Esophagus squamous epithelium (tissue), 5 donors: ENCODE measurements at regions not wholly inside any gene's neighbourhood (a gene's known extent, or its start where the extent isn't known, plus 50 kb on each side); places are given as distances from the start of the nearest gene placed in this dataset.

Experiments used
- DNase-seq: peaks from one replicate; lab custom pipeline; 2025; lab: John Stamatoyannopoulos, UW
- H3K27ac ChIP-seq, 4 donors: fragments of 200-600 bp; sonication (generic); one replicate each; pipeline ENCODE4 v1.5.1; 2016 to 2019; ENCODE audit warnings: mild to moderate bottlenecking in 1 of 4
- H3K27me3 ChIP-seq, 4 donors: fragments of 200-600 bp; sonication (generic); 1 replicate in 3 of 4; 2 replicates in 1 of 4; pipeline versions ENCODE4 v1.5.1 to v1.6.0; 2017 to 2021; ENCODE audit warnings: antibody characterized with exemption in 1 of 4
- H3K36me3 ChIP-seq, 3 donors: fragments of 200-600 bp; sonication (generic); one replicate each; pipeline ENCODE4 v1.5.1; 2016 to 2019
- H3K4me1 ChIP-seq, 3 donors: fragments of 200-600 bp; sonication (generic); one replicate each; pipeline ENCODE4 v1.5.1; 2017 to 2019
- H3K4me3 ChIP-seq, 4 donors: fragments of 200-600 bp; sonication (generic); 1 replicate in 3 of 4; 2 replicates in 1 of 4; pipeline ENCODE4 v1.5.1; 2016 to 2019; ENCODE audit warnings: mild to moderate bottlenecking in 2 of 4, moderate library complexity in 1 of 4
- H3K9me3 ChIP-seq, 3 donors: fragments of 200-600 bp; sonication (generic); one replicate each; pipeline ENCODE4 v1.5.1; 2016 to 2019
- CTCF ChIP-seq, 6 experiments: fragments of 450-650 bp in 4 of 6; fragments of 200-600 bp in 2 of 6; sonication (generic) in 2 of 6; IDR thresholded peaks; one replicate each; pipeline ENCODE4 v1.5.1; 2016 to 2019; ENCODE audit warnings: antibody characterized with exemption in 6 of 6, mild to moderate bottlenecking in 4 of 6, moderate library complexity in 4 of 6
- POLR2A ChIP-seq, 4 donors: fragments of 450-650 bp; IDR thresholded peaks; one replicate each; pipeline ENCODE4 v1.6.1; 2017; ENCODE audit warnings: antibody characterized with exemption in 4 of 4, mild to moderate bottlenecking in 4 of 4, moderate library complexity in 3 of 4
- WGBS, 2 donors: methylation state at CpG; one replicate each; pipeline ENCODE4 v1.1.5; 2018; 5-methylcytosine and 5-hydroxymethylcytosine counted together
- intact Hi-C: fragments of 100-400 bp; cut with DNase I; formaldehyde crosslinking; loops from one replicate; pipeline ENCODE4 v1.15.0; 2022
- donor health status: DM: yes; HTN: yes; CAD: no.

GRCh38 chr6:86255973-86256372 is 613.3 kb upstream of the SYNCRIP start:
- Histone ChIP-seq H3K4me3 (no peak overlapping the region), H3K36me3 (no peaks in the 10 kb centered on the region), H3K27me3 (no peaks in the 10 kb centered on the region), H3K9me3 (no peaks in the 10 kb centered on the region), H3K27ac (no peak overlapping the region), H3K4me1 (no peaks in the 10 kb centered on the region)
- 45 to 52% methylated on average over 1 of the region's 1 CpG for WGBS, 2 donors
- TF ChIP-seq POLR2A (IDR thresholded peaks at IDR 0.05) (no peak), CTCF (IDR thresholded peaks at IDR 0.05) (no peak)
- no peak for DNase-seq
- intact Hi-C loops: no loop called here

GRCh38 chr6:86251106-86251505 is 608.4 kb upstream of the SYNCRIP start:
- H3K27ac ChIP-seq: no peak overlapping the region
- H3K36me3 ChIP-seq: no peaks in the 10 kb centered on the region
- 39 to 80% methylated on average over 1 of the region's 1 CpG for WGBS, 2 donors
- intact Hi-C loops: no loop called here
- H3K4me1 ChIP-seq: no peaks in the 10 kb centered on the region
- no peak overlapping the region for H3K4me3 ChIP-seq
- DNase-seq: no peak
- H3K27me3 ChIP-seq: no peaks in the 10 kb centered on the region
- TF ChIP-seq POLR2A (IDR thresholded peaks at IDR 0.05) (no peak), CTCF (IDR thresholded peaks at IDR 0.05) (no peak)
- no peaks in the 10 kb centered on the region for H3K9me3 ChIP-seq

- Histone ChIP-seq H3K27ac (no peak overlapping the region), H3K4me3 (no peak overlapping the region), H3K9me3 (no peaks in the 10 kb centered on the region), H3K4me1 (no peaks in the 10 kb centered on the region), H3K36me3 (no peaks in the 10 kb centered on the region), H3K27me3 (no peaks in the 10 kb centered on the region)
- intact Hi-C loops: no loop called here
- WGBS, 2 donors: 23 to 43% methylated on average over 2 of the region's 2 CpGs
- DNase-seq: no peak
- TF ChIP-seq POLR2A (IDR thresholded peaks at IDR 0.05) (no peak), CTCF (IDR thresholded peaks at IDR 0.05) (no peak)
These were observed 575.2 kb upstream of the SYNCRIP start for GRCh38 chr6:86217906-86218305.

GRCh38 chr6:86215323-86215722 is 572.6 kb upstream of the SYNCRIP start:
- Histone ChIP-seq H3K27ac (no peak overlapping the region), H3K27me3 (no peaks in the 10 kb centered on the region), H3K4me1 (no peaks in the 10 kb centered on the region), H3K9me3 (no peaks in the 10 kb centered on the region), H3K4me3 (no peak overlapping the region), H3K36me3 (no peaks in the 10 kb centered on the region)
- TF ChIP-seq CTCF (IDR thresholded peaks at IDR 0.05) (no peak), POLR2A (IDR thresholded peaks at IDR 0.05) (no peak)
- 65 to 66% methylated on average over 2 of the region's 2 CpGs for WGBS, 2 donors
- DNase-seq: no peak
- intact Hi-C loops: no loop called here

- no peak for TF ChIP-seq CTCF (IDR thresholded peaks at IDR 0.05)
- TF ChIP-seq POLR2A (IDR thresholded peaks at IDR 0.05): no peak
- Histone ChIP-seq H3K27me3 (no peaks in the 10 kb centered on the region), H3K27ac (no peak overlapping the region), H3K9me3 (no peaks in the 10 kb centered on the region), H3K36me3 (no peaks in the 10 kb centered on the region), H3K4me1 (no peaks in the 10 kb centered on the region), H3K4me3 (no peak overlapping the region)
- WGBS, 2 donors: 87 to 88% methylated on average over 9 to 10 of the region's 10 CpGs
- no peak for DNase-seq
- intact Hi-C loops: no loop called here
These were observed 563.3 kb upstream of the SYNCRIP start for GRCh38 chr6:86205980-86206379.
